ENCODE measurements at regions not wholly inside any gene's neighbourhood (a gene's known extent, or its start where the extent isn't known, plus 50 kb on each side); places are given as distances from the start of the nearest gene placed in this dataset.
"Not testable (repeated sequence)": the region's sequence is repeated elsewhere in the genome, so short reads cannot be mapped to it uniquely, and the experiment has no call there.

DNA sequence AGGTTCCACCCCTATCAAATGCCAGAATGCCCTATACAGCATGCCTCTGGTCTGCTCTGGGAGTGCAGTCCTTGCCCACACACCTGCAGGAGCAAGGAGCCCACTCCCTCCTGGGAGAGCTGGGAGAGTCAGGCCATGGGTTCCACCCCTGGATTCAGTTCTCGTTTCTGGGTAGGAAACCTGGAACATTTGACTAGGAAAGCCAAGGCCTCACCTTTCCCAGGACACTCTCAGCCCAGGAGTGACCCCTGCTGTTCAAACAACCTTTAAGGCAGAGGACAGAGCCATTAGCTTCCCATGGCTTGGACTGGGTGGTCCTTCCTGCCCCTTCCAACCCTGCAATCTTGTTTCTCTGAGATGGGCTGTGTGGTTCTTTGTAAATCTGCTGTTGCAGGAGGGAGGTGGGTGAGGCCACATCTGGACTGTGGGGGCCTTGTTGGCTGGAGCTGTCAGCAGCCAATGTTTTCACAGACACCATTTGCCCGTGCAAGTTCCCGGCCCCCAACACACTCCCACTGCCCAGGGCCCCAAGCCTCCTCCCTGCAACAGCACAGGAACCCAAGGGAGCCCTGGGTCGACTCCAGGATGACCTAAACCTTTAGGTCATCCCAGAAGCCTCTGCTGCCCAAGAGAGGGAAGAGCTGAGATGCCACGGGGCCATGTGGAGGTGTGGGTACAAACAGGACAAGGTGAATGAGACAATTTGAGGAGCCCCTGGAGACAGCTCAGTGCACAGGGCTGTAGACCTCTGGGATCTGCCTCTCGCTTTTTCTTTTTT, 104.4 kb downstream of the PJA1 start:
- no peak for DNase-seq

DNA sequence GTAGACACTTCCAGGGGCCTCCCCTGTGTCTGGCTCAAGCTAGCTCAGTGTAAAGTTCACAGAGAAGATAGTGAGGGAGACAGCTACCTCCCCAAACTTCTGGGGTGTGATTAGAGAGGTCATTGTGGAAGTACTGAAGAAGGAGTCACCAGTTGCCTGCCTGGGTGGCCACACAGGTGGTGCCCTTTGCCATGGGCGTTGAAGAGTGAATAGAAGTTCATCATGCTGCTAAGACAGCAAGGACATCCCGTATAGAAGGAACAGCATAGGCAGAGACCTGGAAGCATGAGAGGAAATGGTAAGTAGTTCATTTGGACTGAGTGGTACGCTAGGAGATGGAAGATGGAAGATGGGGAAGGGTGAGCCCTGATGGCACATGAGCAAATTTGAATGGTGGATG, 110.1 kb downstream of the PJA1 start:
- no peak for DNase-seq

DNA sequence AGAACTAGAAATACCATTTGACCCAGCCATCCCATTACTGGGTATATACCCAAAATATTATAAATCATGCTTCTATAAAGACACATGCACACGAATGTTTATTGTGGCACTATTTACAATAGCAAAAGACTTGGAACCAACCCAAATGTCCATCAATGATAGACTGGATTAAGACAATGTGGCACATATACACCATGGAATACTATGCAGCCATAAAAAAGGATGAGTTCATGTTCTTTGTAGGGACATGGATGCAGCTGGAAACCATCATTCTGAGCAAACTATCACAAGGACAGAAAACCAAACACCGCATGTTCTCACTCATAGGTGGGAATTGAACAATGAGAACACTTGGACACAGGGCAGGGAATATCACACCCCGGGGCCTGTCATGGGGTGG, 110.8 kb downstream of the PJA1 start:
- not testable (repeated sequence) for DNase-seq

DNA sequence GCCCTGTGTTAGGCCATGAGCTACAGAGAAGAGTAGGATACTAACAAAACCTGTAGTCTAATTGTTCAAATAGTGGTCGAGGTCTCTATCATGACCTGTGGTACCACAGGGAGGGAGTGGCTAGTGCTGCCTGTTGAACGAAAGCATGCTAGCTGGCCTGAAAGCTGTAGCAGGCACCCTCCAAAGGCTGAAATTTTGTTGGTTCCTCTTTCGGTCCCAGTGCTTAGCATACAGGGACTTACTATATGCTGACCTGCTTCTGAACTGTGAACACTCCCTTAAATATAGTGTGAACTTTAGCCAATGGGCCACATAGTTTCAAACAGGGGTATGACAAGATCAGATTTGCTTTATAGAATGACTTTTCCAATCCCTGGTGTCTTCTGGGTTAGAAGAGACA, 113.4 kb downstream of the PJA1 start:
- no peak for DNase-seq

DNA sequence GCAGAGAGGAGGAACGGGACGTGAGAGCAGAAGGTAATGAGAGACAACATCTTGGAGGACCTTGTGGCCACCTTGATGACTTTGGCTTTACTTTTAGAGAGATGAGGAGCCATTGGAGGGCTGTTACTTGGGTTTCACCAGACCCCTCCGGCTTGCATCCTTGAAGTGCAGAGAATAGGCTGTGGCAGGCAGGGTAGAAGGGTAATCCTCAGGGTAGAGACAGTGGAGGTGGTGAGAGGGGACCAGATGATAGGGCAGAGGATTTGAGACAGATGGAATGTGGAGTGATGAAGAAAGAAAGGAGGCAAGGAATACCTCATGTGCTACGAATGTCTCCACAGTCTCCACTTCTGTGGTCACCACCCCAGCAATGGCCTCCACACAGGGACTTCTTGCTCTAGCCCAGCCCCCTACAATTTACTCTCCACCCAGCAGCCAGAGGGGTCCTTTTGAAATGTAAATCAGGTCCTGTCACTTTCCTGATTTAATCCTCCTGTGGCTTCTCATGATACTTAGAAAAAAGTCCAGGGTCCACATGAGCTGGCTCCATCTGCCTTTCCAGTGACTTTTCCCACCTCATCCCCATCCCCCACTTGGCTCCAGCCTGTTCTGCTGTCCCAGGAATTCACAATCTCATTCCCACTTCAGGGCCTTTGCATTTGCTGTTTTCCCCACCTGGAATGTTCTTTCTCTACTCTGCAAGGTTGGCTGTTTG, 115.0 kb downstream of the PJA1 start:
- no peak for DNase-seq

DNA sequence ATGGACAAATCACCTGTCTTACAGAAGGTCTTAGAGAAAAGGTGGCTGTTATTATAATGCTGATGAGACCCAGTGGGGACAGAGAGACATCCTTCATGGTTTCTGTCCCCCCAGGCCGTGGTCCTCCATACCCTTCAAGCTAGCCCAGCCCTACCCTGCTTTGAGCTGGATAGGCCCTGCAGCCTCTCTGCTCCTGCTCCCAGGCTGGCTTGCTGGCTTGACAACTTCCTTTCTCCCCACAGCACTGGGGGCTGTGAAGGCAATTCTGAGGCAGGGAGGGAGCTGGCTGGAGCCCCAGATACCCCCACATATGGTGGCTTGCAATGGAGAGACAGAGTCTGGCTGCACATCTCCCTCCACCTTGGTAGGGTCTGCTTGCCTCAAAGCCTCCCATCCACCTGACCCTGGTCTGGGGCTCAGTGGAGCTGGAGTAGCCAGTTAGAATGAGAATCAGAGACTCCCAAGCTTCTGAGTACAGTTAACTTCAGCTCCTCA, 118.2 kb downstream of the PJA1 start:
- DNase-seq, result no peak

DNA sequence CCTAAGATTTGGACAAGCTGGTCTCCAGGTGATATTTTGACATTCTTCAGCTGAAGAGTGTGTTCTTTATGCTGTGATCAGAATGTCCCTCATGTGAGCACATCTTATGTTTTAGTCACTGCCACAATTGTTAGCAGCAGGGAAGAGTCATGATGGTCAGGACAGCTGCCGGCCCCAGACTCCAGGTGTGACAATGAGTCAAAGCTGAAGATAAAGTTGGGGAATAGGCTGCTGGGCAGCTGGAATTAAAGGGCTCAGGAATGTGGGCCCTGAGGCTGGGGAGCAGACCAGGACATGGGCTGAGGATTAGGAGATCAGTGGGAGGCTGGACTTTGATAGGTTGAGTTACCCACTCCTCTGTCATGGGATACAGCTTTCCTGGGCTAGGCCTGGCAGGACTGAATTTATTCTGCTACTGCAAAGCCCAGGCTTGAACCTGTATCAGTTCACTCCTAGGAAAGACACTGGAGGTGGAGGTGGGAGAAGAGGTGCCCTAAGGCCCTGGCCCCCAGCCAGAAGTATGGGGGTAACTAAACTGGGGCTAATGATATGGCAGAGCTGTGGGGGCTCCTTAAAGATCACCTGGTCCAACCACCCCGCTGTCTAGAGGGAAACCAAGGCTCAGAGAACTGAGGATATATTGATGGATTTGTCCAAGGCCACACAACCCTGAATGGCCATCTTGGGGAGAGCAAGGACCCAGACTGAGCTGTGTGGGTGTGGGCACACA, 119.5 kb downstream of the PJA1 start:
- DNase-seq, result no peak

DNA sequence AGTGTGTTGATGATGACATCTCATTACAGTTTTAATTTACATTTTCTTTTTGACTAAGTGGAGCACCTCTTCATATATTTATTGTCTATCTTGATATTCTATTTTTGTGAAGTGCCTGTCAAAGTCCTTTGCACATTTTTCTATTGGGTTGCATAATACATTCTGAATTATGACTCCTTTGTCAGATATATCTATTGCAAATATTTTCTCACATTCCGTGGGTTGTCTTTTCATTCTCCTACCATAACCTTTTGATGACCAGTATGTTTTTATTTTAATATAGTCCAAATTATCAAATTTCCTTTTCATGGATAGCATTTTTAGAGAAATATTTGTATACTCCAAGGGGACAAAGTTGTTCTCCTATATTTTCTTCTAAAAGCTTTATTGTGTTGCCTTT, 126.4 kb downstream of the PJA1 start:
- DNase-seq, result no peak

DNA sequence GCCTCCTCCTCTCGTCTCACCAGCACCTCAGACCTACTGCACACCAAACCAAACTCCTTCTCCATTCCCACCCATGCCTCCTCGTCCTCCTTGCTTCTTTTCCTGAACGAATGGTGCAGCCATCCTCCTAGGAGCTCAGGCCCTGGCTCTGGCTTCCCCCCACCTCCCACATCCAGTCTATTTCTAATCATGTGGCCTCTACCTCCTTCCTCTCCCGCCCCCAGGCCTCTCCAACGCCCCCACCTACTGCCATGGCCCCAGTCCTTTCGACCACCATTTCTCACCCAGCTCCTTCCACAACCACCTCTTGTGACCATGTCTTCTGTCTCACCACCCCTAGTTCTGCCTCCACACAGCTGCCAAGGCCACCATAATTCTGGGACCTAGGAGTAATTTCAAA, 127.1 kb downstream of the PJA1 start:
- DNase-seq, result no peak

DNA sequence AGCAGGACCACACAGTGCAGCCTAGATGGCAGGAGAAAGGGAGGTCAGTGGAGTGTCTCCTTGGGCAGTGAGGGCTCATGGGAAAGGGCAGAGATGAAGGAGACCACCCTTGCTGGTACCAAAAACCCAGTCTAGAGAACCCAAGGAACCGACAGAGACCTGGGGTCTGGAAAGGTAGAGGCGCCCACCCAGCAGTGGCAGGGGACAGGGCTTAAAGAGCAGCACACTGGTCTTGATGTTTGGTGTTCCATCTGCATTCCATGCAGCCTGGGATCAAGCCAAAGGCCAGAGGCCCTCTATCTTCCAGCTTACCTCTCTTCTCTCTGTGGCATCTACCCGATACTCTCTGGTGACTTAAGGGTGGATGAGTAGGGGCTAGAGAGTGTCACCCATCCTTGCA, 127.5 kb downstream of the PJA1 start:
- DNase-seq, result no peak

DNA sequence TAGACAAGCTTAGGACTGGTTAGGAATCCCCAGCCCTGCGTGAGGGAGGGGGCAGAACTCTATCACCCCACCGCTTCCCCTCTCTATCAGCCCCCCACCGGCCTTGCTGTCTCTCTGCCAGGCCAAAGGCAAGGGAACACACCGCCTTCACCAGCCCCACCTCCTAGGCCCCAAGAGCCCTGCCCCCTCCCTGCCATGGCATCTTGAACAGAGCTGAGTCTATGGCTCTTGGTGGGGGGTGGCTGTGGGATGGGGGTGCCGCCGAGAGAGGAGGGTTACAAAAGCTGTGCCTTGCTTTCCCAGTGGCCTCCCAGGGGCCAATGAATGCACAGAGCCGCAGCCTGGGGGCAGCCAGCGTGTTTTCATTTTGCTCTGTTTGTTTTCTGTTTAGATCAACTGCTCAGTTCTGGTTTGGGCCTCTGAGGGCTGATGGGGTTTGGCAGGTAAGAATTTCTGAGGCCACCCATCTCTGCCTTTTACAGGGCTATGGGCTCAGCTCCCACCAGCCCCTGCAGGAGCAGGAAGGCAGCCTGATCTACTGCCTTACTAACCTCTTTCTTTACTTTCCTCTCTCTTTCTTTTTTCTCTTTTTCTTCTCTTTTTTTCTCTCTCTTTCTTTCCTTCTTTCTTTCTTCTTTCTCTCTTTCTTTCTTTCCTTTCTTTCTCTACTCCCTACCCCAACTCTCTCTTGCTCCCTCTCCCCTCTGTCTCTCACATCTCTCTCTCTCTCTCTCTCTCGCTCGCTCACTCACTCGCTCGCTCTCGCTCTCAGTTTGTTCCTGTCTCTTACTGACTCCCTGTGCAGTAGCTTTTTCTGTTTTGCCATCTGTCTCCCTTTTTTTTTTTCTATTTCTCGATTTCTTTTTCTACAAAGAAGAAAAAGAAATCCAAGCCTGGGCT, 128.3 kb downstream of the PJA1 start:
- DNase-seq, result no peak

DNA sequence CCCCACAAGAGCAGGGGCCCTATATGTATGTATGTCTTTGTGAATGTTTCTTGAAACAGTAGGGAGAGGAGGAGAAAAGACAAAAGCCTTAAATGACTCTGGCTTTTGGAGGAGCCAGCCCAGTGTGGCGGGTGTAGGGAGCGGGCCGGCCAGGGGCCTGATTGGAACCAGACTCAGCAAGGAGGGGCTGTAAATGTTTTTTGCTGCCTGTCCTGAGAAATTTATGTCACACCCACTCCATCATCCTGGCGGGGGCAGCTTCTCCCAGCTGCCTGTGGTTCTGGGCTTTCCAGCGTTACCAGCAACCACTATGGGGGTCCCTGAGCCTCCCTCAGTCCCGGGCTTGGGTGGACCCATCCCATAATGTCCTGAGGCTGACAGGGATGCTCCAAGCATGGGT, 130.8 kb downstream of the PJA1 start:
- DNase-seq, result no peak

DNA sequence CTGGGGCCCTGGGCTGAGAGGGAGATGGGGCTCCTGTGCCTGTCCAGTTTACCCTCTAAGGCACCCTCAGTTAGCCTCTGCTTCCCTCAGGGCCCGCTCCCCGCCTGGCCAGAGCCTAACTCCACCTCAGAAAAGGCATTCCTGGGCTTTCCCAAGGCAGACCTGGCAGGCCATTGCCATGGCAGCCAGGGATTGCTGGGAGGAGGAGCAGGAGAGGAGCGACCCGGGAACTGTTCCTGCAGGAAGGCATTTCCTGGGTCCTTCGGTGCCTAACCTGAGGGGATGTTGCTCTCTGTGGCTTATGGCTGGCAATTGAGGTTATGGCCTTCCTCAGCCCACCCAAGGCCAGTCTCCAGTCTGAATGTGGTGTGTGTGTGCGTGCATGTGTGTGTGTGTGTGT, 131.3 kb downstream of the PJA1 start:
- DNase-seq, result no peak

DNA sequence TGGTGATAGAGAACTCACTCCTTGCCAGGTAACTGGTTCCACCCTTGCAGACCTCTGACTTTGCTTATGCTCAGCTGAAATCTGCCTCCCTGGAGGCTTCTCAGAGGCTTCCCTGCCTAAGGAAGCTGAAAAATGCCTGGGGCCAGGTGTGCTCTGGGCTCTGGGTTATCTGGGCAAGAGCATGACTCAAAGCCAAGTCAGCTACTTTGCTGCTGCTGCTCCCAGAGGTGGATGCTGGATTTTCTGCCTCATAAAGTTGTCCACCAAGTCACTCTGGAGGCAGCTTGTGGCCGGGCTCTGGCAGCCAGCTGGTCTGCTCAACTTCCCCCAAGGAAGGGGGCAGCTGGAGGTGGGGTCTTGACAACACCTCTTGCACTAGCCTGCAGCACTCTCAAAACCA, 132.7 kb downstream of the PJA1 start:
- DNase-seq, result no peak

DNA sequence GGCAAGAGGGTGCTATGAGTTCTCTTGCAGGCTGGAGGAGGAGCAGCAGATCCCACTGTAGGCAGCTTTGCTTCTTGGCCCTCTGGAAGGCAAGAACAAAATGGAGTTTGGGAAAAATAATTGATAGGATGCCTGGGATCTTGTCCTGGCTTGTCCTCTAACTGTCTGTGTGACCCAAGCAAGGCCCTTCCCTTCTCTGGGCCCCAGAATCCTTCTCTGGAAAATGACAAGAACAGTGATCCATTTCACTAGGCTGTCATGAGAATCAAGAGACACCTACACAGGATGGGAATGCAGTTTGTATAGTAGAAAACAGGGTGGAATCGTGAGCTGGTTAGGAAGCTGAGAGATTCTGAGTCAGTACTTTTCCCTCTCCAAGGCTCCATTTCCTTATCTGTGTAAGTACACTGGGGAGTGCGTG, 133.3 kb downstream of the PJA1 start:
- no peak for DNase-seq

DNA sequence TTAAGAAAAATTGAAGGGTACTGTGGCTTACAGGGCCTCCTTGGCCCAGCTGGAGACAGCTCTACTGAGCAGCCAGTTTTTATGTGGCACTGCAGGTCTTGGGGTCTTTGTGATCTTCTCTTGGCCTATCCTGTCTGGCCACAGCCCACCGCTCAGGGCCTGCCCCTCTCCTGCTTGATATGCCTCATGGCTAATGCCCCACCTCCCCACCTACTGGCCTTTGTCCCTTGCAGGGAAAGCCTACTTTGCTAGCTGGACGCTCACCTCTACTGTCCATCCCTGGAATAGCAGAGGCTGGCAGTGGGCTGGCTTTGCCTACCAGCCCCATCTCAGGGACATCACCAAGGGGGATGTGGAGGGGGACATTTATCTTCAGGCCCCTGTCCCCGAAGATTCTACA, 134.1 kb downstream of the PJA1 start:
- DNase-seq, result no peak

DNA sequence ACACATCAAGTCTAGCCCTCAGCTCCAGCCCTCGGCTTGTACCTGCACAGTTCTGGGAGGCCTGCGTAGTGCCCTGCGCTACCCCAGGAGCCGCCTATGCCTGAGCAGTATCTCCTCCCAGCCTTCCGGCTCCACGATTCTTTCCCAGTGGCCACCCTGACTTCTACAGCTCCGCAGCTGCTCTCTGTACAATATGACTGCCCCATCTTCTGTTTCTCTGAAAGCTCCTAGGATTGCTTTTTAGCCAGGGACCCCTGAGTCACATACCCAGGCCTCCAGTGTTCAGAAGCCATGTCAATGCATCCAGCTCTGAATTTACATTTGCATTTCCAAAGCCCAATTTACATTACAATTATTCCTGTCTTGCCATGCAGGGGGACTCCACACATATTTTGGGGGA, 135.5 kb downstream of the PJA1 start:
- DNase-seq, result no peak

DNA sequence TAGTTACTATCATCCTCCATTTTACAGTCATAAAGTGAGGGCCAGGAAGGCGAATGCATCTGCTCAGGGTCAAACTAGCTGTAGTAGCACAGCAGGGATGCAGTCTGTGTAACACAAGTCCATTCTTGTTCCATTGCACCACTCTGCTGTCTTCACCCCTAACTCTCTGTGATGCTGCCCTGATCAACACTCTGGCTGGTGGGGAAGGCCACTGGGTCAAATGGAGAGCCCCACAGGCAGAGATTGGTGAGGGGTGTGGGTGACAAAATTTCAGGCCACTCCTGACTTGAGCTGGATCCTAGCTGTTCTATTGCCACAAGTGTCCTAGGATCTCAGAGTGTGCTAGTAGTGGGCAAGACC, 136.5 kb downstream of the PJA1 start:
- no peak for DNase-seq

DNA sequence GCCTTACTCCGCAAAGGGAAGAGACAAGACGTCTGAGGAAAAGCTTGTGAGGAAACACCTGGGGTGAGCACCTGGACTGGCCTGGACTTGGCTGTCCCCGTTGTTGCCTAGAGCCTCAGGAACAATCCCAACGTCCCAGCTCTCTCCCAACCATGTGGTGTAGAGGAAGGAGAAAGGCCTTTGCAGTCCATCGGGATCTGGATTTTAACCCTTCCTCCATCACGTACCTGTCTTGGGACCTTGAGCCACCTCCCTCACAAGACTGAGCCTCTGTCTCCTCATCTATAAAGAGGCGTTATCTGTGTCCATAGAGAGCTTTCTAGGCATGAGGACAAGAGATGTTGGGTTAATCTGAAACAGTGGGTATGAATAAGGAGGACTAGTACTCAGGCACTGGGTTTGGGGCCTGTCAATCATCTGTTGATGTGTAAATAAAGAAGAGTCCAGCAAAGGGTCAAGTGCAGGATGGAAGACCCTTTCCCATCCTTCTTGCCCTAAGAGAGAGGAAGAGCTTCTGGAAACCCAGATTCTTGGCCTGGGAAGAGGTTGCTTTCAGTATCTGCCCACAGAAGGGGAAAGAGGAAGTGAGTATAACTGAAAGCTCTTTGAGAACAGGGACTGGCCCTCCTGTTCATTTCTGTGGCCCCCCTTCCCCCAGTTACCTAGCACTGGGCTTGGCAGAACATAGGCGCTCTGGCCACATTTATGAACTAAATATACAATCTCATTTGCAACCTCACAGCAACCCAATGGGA, 137.1 kb downstream of the PJA1 start:
- no peak for DNase-seq

DNA sequence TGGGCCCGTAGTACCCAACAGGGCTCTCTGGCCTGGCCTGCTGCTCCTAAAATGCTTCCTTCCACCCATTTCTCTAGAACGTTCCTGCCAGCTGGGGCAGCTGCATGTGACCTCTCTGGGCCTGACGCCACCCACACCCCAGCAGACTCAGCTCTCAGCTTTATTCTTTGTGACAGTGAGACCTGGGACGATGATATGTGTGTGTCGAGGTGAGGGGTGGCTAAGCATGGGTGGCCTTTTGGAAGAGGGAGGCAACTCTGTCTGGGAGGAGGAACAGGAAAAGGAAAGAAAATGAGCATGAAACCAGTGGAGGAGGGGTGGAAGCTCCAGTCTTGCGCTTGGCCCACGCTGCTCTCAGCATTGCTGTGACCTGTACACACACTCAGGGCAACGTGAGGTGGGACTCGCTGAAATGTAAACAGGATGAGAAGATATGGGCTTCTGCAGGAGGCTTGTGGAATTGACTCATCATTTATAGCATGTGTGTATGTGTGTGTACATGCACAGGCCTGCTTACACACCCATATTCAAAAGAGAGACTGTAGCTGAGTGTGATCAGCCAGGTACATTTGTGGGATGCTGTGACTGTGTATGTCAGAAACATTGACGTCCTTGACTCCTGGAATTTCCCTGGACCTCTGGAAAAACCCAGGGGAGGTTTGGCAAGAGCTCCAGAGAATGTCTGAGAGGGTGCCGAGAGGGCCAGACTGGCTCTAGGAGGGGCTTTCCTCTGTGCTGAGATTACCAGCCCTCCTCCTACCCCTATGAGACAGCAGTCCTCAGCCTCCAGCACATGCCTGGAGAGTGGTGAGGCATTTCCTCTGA, 137.9 kb downstream of the PJA1 start:
- DNase-seq, result no peak

DNA sequence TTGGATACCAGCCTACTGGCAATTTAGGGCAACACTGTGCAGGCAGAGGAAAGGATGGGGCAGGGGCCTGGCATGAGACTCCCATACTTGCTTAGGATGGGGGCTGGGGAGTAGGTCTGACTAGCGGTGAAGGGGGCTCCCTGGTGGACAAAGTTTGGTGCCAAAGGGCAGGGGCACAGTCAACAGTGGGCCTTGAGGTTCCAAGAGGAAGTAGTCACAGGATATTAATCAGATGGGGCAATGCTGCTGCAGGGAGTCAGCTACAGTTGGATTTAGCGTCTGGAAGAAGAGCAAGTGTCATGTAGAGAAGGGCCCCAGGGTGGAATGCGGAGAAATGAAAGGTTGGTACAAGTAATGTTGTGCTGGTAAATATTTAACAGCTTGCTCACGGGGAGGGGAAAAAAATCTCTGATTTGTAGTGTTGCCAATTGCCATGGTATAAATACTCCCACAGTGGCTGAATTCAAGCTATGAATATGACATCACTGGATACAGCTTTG, 139.4 kb downstream of the PJA1 start:
- DNase-seq, result no peak

All from activated CD4-positive, alpha-beta T cell treated with anti-CD3 and anti-CD28 coated beads, Interleukin-2, amount 50 U/mL, for 1 hour (primary cell).